GM23338 (cell line): ENCODE measurements at regions not wholly inside any gene's neighbourhood (a gene's known extent, or its start where the extent isn't known, plus 50 kb on each side); places are given as distances from the start of the nearest gene placed in this dataset.

Experiments used
- ATAC-seq: fragments of 200-7000 bp; cut with Tn5 transposase; 3 replicates; pipeline ENCODE4 v1.9.1; 2020
- DNase-seq: peaks from one replicate; pipeline ENCODE4 v3.0.0-alpha.2; 2015; ENCODE audit warnings: low spot score
- H2AFZ ChIP-seq: fragments of 200-600 bp; sonication (generic); 2 replicates; pipeline ENCODE4 v1.8.0; 2016; ENCODE audit warnings: antibody characterized with exemption, mild to moderate bottlenecking, moderate library complexity
- H3F3A ChIP-seq: fragments of 200-600 bp; sonication (generic); replicated peaks from 2 replicates; pipeline ENCODE4 v1.8.0; 2017; ENCODE audit warnings: antibody characterized with exemption, mixed run types, low read depth
- H3K27ac ChIP-seq: fragments of 200-600 bp; sonication (generic); 2 replicates; pipeline ENCODE4 v1.6.1; 2016; ENCODE audit warnings: low read depth
- H3K27me3 ChIP-seq: fragments of 200-600 bp; sonication (generic); 2 replicates; pipeline ENCODE4 v1.8.0; 2016; ENCODE audit warnings: mild to moderate bottlenecking, mixed run types, moderate library complexity; ENCODE audit not compliant: insufficient read depth
- H3K36me3 ChIP-seq: fragments of 200-600 bp; sonication (generic); 2 replicates; pipeline ENCODE4 v1.8.0; 2016; ENCODE audit warnings: mild to moderate bottlenecking; ENCODE audit not compliant: insufficient read depth
- H3K4me1 ChIP-seq: fragments of 200-600 bp; sonication (generic); 2 replicates; pipeline ENCODE4 v1.8.0; 2016; ENCODE audit warnings: mild to moderate bottlenecking, moderate library complexity; ENCODE audit not compliant: insufficient read depth
- H3K4me2 ChIP-seq: fragments of 200-600 bp; sonication (generic); 2 replicates; pipeline ENCODE4 v1.7.1; 2017; ENCODE audit warnings: mixed run types
- H3K4me3 ChIP-seq: fragments of 200-600 bp; sonication (generic); 2 replicates; pipeline ENCODE4 v1.6.1; 2016; ENCODE audit warnings: mixed run types
- H3K79me2 ChIP-seq: fragments of 200-600 bp; sonication (generic); replicated peaks from 2 replicates; pipeline ENCODE4 v1.8.0; 2017; ENCODE audit warnings: mild to moderate bottlenecking; ENCODE audit not compliant: insufficient read depth
- H3K9me2 ChIP-seq: fragments of 200-600 bp; sonication (generic); 2 replicates; pipeline ENCODE4 v1.8.0; 2017; ENCODE audit not compliant: insufficient read depth
- H4K20me1 ChIP-seq: fragments of 200-600 bp; sonication (generic); replicated peaks from 2 replicates; pipeline ENCODE4 v1.8.0; 2017; ENCODE audit warnings: mild to moderate bottlenecking; ENCODE audit not compliant: insufficient read depth
- H3K27ac Mint-ChIP-seq: 2 replicates; pipeline ENCODE4 v1.8.0; 2020; ENCODE audit warnings: inconsistent platforms, mild to moderate bottlenecking, moderate library complexity, mixed read lengths
- H3K27me3 Mint-ChIP-seq: 3 replicates; pipeline ENCODE4 v1.8.0; 2022; ENCODE audit warnings: low read depth, mild to moderate bottlenecking, moderate library complexity, mixed read lengths, inconsistent platforms; ENCODE audit not compliant: insufficient read depth, poor library complexity
- H3K36me3 Mint-ChIP-seq: 3 replicates; pipeline ENCODE4 v1.8.0; 2021; ENCODE audit warnings: low read depth, mild to moderate bottlenecking, inconsistent platforms, moderate library complexity, mixed read lengths
- H3K4me1 Mint-ChIP-seq: 3 replicates; pipeline ENCODE4 v1.8.0; 2020; ENCODE audit warnings: mild to moderate bottlenecking, inconsistent platforms, mixed read lengths
- H3K4me3 Mint-ChIP-seq: 3 replicates; pipeline ENCODE4 v1.8.0; 2021; ENCODE audit warnings: moderate library complexity, mild to moderate bottlenecking, inconsistent platforms, mixed read lengths
- H3K9me3 Mint-ChIP-seq: 3 replicates; pipeline ENCODE4 v1.8.0; 2020; ENCODE audit warnings: moderate library complexity, mild to moderate bottlenecking, inconsistent platforms, mixed read lengths
- JUNB ChIP-seq: IDR thresholded peaks from one replicate; pipeline ENCODE4 v1.6.1; 2016; ENCODE audit warnings: antibody characterized with exemption; ENCODE audit not compliant: unreplicated experiment
- TF ChIP-seq, protein P1 (sequence below): fragments of 250-450 bp; sonication (Bioruptor Pico); IDR thresholded peaks from 2 replicates; pipeline ENCODE4 v1.5.0; 2020; ENCODE audit warnings: mild to moderate bottlenecking, moderate library complexity
- TF ChIP-seq, protein P2 (sequence below): IDR thresholded peaks from one replicate; pipeline ENCODE4 v1.6.1; 2018; ENCODE audit warnings: antibody characterized with exemption; ENCODE audit not compliant: unreplicated experiment
- TF ChIP-seq, protein P3 (sequence below), 2 experiments: fragments of 200-600 bp in 1 of 2; sonication (generic) in 1 of 2; conservative IDR thresholded peaks; 2 replicates each; pipeline versions ENCODE4 v1.5.1 to v1.6.1; 2016 to 2017; ENCODE audit warnings: antibody characterized with exemption in 2 of 2, low read depth in 2 of 2, mild to moderate bottlenecking in 2 of 2, moderate library complexity in 1 of 2

- H3K4me3 ChIP-seq = no peak overlapping the region
- TF ChIP-seq, protein P1, sequence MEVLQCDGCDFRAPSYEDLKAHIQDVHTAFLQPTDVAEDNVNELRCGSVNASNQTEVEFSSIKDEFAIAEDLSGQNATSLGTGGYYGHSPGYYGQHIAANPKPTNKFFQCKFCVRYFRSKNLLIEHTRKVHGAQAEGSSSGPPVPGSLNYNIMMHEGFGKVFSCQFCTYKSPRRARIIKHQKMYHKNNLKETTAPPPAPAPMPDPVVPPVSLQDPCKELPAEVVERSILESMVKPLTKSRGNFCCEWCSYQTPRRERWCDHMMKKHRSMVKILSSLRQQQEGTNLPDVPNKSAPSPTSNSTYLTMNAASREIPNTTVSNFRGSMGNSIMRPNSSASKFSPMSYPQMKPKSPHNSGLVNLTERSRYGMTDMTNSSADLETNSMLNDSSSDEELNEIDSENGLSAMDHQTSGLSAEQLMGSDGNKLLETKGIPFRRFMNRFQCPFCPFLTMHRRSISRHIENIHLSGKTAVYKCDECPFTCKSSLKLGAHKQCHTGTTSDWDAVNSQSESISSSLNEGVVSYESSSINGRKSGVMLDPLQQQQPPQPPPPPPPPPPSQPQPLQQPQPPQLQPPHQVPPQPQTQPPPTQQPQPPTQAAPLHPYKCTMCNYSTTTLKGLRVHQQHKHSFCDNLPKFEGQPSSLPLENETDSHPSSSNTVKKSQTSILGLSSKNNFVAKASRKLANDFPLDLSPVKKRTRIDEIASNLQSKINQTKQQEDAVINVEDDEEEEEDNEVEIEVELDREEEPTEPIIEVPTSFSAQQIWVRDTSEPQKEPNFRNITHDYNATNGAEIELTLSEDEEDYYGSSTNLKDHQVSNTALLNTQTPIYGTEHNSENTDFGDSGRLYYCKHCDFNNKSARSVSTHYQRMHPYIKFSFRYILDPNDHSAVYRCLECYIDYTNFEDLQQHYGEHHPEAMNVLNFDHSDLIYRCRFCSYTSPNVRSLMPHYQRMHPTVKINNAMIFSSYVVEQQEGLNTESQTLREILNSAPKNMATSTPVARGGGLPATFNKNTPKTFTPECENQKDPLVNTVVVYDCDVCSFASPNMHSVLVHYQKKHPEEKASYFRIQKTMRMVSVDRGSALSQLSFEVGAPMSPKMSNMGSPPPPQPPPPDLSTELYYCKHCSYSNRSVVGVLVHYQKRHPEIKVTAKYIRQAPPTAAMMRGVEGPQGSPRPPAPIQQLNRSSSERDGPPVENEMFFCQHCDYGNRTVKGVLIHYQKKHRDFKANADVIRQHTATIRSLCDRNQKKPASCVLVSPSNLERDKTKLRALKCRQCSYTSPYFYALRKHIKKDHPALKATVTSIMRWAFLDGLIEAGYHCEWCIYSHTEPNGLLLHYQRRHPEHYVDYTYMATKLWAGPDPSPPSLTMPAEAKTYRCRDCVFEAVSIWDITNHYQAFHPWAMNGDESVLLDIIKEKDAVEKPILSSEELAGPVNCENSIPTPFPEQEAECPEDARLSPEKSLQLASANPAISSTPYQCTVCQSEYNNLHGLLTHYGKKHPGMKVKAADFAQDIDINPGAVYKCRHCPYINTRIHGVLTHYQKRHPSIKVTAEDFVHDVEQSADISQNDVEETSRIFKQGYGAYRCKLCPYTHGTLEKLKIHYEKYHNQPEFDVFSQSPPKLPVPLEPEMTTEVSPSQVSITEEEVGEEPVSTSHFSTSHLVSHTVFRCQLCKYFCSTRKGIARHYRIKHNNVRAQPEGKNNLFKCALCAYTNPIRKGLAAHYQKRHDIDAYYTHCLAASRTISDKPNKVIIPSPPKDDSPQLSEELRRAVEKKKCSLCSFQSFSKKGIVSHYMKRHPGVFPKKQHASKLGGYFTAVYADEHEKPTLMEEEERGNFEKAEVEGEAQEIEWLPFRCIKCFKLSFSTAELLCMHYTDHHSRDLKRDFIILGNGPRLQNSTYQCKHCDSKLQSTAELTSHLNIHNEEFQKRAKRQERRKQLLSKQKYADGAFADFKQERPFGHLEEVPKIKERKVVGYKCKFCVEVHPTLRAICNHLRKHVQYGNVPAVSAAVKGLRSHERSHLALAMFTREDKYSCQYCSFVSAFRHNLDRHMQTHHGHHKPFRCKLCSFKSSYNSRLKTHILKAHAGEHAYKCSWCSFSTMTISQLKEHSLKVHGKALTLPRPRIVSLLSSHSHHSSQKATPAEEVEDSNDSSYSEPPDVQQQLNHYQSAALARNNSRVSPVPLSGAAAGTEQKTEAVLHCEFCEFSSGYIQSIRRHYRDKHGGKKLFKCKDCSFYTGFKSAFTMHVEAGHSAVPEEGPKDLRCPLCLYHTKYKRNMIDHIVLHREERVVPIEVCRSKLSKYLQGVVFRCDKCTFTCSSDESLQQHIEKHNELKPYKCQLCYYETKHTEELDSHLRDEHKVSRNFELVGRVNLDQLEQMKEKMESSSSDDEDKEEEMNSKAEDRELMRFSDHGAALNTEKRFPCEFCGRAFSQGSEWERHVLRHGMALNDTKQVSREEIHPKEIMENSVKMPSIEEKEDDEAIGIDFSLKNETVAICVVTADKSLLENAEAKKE = no peak
- TF ChIP-seq JUNB = no peak
- TF ChIP-seq, protein P2, sequence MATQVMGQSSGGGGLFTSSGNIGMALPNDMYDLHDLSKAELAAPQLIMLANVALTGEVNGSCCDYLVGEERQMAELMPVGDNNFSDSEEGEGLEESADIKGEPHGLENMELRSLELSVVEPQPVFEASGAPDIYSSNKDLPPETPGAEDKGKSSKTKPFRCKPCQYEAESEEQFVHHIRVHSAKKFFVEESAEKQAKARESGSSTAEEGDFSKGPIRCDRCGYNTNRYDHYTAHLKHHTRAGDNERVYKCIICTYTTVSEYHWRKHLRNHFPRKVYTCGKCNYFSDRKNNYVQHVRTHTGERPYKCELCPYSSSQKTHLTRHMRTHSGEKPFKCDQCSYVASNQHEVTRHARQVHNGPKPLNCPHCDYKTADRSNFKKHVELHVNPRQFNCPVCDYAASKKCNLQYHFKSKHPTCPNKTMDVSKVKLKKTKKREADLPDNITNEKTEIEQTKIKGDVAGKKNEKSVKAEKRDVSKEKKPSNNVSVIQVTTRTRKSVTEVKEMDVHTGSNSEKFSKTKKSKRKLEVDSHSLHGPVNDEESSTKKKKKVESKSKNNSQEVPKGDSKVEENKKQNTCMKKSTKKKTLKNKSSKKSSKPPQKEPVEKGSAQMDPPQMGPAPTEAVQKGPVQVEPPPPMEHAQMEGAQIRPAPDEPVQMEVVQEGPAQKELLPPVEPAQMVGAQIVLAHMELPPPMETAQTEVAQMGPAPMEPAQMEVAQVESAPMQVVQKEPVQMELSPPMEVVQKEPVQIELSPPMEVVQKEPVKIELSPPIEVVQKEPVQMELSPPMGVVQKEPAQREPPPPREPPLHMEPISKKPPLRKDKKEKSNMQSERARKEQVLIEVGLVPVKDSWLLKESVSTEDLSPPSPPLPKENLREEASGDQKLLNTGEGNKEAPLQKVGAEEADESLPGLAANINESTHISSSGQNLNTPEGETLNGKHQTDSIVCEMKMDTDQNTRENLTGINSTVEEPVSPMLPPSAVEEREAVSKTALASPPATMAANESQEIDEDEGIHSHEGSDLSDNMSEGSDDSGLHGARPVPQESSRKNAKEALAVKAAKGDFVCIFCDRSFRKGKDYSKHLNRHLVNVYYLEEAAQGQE = no peak
- TF ChIP-seq, protein P3, sequence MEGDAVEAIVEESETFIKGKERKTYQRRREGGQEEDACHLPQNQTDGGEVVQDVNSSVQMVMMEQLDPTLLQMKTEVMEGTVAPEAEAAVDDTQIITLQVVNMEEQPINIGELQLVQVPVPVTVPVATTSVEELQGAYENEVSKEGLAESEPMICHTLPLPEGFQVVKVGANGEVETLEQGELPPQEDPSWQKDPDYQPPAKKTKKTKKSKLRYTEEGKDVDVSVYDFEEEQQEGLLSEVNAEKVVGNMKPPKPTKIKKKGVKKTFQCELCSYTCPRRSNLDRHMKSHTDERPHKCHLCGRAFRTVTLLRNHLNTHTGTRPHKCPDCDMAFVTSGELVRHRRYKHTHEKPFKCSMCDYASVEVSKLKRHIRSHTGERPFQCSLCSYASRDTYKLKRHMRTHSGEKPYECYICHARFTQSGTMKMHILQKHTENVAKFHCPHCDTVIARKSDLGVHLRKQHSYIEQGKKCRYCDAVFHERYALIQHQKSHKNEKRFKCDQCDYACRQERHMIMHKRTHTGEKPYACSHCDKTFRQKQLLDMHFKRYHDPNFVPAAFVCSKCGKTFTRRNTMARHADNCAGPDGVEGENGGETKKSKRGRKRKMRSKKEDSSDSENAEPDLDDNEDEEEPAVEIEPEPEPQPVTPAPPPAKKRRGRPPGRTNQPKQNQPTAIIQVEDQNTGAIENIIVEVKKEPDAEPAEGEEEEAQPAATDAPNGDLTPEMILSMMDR (conservative IDR thresholded peaks at IDR 0.05; ENCODE audit: low read depth in 2 of 2) = no peak
- H3K27me3 Mint-ChIP-seq = peaks cover 9% of the 10 kb centered on the region
- H3K9me3 Mint-ChIP-seq = peaks cover 3% of the 10 kb centered on the region; the same call in 1 of the 3 replicates
- H3K4me2 ChIP-seq = no peak overlapping the region
- no peak overlapping the region for H3K27ac ChIP-seq
- no peaks in the 10 kb centered on the region for H3K27me3 ChIP-seq
- H3K4me3 Mint-ChIP-seq = no peak overlapping the region
- DNase-seq (no peak), ATAC-seq (no peak)
- H3K4me1 Mint-ChIP-seq = peaks cover 6% of the 10 kb centered on the region; the same call in 2 of the 3 replicates
- H3K79me2 ChIP-seq = no peaks in the 10 kb centered on the region
- no peaks in the 10 kb centered on the region; the same call in 2 of the 3 replicates for H3K36me3 Mint-ChIP-seq
- peaks cover 7% of the 10 kb centered on the region; the same call in 1 of the 2 replicates for H3K4me1 ChIP-seq
- H3K27ac Mint-ChIP-seq = no peak overlapping the region
- no peaks in the 10 kb centered on the region for H4K20me1 ChIP-seq
- H3K36me3 ChIP-seq = no peaks in the 10 kb centered on the region
- H3K9me2 ChIP-seq = peaks cover 6% of the 10 kb centered on the region
- no peaks in the 10 kb centered on the region for H3F3A ChIP-seq
- no peak overlapping the region for H2AFZ ChIP-seq
Measured at GRCh38 chr19:30319876-30320275, 52.3 kb upstream of the ZNF536 start.
